ENCODE measurements at regions not wholly inside any gene's neighbourhood (a gene's known extent, or its start where the extent isn't known, plus 50 kb on each side); places are given as distances from the start of the nearest gene placed in this dataset.

- no peak for TF ChIP-seq CTCF (IDR thresholded peaks at IDR 0.05; ENCODE audit: low read depth, low read length)
- H3K27ac ChIP-seq (ENCODE audit: low read depth, low read length): no peak overlapping the region
- ChIA-PET CTCF (no interaction called here), POLR2A (no interaction called here)
- H3K4me3 ChIP-seq (ENCODE audit: low read depth, low read length): no peak overlapping the region
- no peaks in the 10 kb centered on the region for H3K27me3 ChIP-seq (ENCODE audit: control insufficient read depth, insufficient read depth, low read length)
- peaks cover 2% of the 10 kb centered on the region; the same call in 1 of the 2 replicates for H3K9me3 ChIP-seq (ENCODE audit: control insufficient read depth, insufficient read depth, low read length)
- DNase-seq (ENCODE audit: low read depth, low spot score): no peak
Measured at GRCh38 chr12:34625116-34625515, 602.8 kb downstream of the ALG10 start.

- Histone ChIP-seq H3K9me3 (ENCODE audit: control insufficient read depth, insufficient read depth, low read length) (no peaks in the 10 kb centered on the region; the same call in 1 of the 2 replicates), H3K4me3 (ENCODE audit: low read depth, low read length) (no peak overlapping the region), H3K27ac (ENCODE audit: low read depth, low read length) (no peak overlapping the region), H3K27me3 (ENCODE audit: control insufficient read depth, insufficient read depth, low read length) (no peaks in the 10 kb centered on the region)
- POLR2A ChIA-PET: no interaction called here
- DNase-seq (ENCODE audit: low read depth, low spot score): no peak
- CTCF ChIA-PET: no interaction called here
- TF ChIP-seq CTCF (IDR thresholded peaks at IDR 0.05; ENCODE audit: low read depth, low read length): no peak
Measured at GRCh38 chr12:34626363-34627157, 604.3 kb downstream of the ALG10 start.
